HG03565 (cell line): ENCODE measurements at regions not wholly inside any gene's neighbourhood (a gene's known extent, or its start where the extent isn't known, plus 50 kb on each side); places are given as distances from the start of the nearest gene placed in this dataset.

ENCODE experiments used
- ATAC-seq: cut with Tn5 transposase; IDR thresholded peaks from one replicate; pipeline ENCODE4 v1.9.1; 2021; ENCODE audit warnings: mild to moderate bottlenecking, moderate library complexity; ENCODE audit not compliant: unreplicated experiment

DNA sequence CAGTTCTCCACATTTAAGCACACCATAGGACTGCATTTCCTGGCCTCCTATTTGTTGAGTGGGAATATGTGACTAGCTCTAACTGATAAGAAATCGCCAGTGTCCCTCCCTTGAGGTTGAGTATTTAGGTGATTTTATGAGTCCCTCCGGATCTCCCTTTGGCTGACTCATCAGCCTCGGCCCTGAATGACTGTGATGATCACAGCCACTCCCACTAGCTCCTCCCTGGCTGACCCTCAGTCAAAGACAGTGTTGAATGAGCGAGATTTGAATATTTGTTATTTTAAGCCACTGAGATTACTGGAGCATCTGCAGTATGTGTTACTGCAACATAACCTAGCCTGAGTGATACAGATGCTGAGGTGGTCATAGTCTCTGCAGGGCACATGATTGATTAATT is 515.3 kb downstream of the EPHB1 start:
- peak; percentile 71 for ATAC-seq

DNA sequence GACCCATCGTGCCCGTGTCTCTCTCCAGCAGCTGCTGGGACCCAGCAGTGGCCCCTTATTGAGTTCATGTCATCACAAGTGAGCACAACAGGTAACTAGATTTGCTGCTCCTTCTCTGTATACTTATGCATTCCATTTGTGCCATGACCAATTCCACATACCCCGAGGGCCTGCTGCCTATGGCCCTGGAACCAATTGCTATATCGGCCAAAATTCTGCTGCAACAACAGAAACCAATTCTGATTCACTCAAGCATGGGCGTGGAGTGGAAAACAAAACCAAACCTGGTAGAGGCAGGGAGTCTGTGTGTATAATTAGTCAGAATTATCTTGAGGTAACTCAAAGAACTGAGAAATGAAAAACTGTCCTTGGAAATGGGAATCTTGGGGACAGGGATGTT is 516.6 kb downstream of the EPHB1 start:
- no peak for ATAC-seq

DNA sequence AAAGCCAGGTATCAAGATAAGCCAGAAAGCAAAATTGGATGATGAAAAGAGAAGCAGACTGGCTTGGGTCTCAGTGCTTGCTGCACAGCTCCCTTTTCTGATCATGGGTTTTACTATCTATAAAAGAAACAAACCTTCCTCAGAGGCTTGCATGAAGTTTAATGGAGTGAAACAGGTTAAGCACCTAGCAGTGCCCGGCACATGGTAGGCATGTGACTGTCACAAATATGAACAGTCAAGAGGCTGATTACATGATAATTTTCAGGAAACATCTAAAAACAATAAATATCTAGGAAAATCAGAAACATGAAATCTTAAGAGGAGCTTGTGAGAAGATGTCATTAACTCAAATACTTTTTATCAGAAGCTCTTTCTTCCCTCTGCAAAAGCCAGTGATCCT is 519.2 kb downstream of the EPHB1 start:
- ATAC-seq = no peak

DNA sequence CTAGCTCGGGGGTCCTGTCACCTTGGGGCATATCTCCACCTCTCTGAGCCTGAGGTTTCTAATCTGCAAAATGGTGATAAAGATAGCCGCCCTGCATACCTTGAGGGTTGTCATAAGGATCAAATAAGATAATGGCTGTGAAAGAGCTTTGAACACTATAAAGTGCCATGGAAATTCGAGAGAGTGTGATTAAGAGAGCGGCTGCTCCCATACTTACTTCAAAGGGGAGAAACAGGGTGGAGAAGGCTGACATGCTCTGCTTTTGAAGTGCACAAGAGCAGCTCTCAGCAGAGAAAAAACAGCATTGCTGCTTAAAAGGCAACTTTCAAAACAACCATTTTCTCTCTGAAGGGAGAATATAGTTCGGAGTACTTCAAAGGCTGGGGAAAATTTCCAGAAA is 529.2 kb downstream of the EPHB1 start:
- ATAC-seq = no peak

DNA sequence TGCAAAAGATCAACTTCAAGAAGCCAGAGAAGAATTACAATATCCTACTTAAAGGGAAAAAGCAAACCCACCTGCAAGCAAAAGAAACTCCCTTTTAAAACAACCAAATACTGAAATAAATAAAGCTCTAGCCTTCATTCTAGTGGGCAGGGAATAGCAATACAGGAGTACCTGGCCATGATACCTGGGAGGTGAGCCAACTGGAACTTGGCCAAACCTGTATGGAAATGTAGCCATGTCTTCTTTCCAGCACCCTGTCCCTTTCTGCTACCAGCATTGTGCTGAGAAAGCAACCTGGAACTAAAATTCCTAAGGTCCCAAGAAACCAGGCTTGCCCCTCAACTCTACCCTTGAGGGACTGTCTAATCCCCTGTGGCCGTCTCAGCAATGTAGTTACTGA is 530.0 kb downstream of the EPHB1 start:
- ATAC-seq = no peak

DNA sequence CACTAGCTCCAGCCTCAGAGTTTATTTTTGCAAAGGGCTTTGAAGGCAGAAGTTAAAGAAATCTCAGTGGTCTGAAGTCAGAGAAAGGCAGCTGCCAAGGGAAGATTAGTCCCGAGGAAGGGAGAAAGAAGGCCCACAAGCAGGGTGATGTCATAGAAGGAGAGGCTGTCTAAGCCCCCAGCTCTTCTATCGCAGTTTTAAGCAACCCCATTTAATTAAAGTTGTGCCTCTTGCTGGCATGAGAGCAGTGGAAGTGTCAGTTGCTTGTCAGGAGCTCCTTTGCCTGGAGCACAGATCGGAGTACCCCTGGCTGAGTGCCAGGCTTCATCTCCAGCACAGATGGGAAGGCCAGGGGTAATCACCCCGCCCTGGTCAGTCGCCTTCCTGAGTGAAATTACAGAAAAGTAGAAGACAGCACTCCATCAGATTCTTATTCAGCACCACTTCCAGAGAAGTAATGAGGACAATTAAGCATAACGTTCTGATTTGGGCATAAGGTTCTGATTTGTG is 530.7 kb downstream of the EPHB1 start:
- no peak for ATAC-seq

GRCh38 chr3:135326851-135327250 is 531.8 kb downstream of the EPHB1 start:
- ATAC-seq = no peak

DNA sequence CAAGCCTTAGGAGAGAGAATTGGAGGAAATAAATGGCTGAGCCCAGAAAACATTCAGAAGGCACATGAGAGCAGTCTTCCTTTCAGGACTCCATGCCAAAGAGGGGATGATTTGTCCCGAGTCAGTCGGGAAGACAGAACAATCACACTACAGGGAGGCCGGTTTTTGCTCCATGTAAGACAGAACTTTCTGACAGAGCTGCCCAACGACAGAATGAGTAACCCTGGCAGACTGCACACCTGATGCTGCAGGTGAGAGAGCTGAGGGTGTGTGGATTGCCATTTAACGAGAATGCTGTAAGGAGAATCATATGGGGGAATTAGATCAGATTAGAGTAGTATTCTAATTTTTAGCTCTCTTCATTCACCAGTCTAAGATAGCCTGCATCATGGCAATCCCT is 533.0 kb downstream of the EPHB1 start:
- ATAC-seq = no peak

- no peak for ATAC-seq
Measured at GRCh38 chr3:135329479-135329878, 534.4 kb downstream of the EPHB1 start.

- ATAC-seq = no peak
Measured at GRCh38 chr3:135337192-135337591, 542.1 kb downstream of the EPHB1 start.

GRCh38 chr3:135348690-135349089 is 553.6 kb downstream of the EPHB1 start:
- ATAC-seq = no peak

DNA sequence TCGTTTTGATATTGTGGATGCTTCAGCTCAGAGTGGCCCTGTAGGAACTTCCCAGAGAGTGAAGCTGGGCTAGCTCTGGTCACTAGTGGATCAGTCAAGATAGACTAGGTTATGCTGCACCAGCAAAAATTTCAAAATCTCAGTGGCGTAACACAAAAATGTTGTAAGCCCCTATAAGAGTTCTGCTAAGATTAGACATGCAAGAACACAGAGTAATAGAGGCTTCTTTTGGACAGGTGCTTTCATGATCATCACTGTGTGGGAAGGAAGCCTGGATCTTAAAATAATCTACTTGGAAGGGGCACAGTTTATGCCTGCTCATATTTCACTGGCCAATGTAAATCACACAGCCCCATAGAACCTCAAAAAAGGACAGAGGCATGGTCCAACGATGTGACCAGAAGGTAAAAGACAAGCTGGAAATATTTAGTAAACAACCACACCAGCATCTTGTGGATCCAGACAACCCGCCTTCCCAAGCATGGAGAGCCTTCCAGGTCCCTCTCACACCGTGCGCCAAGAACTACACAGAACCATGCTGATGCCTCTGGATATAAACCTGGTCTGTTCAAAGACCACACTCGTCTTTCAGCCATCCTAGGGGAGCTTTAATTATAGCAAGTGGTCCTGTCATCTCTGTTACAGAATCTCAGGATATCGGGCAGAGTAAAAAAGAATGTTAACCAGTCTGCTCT is 554.3 kb downstream of the EPHB1 start:
- ATAC-seq = no peak

- no peak for ATAC-seq
Measured at GRCh38 chr3:135352213-135352612, 557.2 kb downstream of the EPHB1 start.

DNA sequence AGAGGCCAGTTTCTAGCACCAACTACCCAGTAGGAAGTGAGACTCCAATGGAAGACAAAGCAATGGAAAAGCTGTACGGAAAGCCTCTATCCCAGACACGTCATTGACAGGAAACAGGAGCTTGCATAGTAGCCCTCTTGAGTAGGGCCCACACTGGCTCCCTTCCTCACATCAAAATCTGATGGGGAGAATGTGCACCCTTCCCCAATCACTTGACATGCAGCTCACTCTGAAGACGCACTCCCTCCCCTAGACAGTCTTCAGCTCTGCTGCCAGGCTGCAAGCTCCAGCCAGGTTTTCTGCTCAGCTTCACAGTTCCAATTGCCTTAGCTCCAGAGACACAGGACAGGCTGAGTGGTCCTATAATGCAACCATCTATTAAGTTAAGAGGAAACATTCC is 567.8 kb downstream of the EPHB1 start:
- ATAC-seq = no peak

DNA sequence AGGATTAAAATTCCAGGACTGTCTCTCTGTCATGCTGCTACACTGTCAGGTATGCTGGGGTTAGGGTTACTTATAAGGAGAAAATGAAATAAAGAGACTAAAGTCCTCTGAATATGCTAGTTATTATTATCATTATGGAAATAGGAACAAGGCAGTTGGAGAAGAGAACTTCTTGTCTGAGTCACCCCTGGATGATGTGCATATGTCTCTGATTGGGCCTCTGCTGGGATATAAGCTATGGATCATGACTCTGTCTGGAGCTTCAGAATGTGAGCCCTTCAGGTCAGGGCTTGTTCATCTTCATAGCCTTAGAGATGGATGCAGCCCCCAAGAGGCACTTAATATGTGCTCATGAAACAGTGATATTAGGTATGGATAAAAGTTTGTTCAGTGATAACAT is 569.6 kb downstream of the EPHB1 start:
- no peak for ATAC-seq

- ATAC-seq = no peak
Measured at GRCh38 chr3:135366816-135367215, 571.8 kb downstream of the EPHB1 start.

DNA sequence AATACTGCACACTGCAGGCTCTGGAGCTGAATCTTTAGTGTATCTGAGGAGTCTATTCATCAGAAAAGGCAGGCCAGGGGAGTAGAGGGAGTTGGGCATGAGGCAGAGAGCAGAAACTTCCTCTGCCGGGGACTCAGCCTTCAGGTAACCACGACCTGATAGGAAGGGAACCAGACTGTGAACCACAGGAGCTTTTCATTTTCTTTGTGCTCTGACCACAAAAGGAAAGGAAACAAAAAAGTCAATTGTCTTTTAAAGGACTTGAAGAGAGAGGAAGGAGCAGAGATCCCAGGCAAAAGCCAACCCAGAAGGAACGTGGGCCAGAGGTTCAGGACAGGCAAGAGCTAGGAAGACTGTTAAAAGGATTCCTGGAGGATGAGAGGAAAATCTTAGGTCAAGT is 573.3 kb downstream of the EPHB1 start:
- no peak for ATAC-seq

DNA sequence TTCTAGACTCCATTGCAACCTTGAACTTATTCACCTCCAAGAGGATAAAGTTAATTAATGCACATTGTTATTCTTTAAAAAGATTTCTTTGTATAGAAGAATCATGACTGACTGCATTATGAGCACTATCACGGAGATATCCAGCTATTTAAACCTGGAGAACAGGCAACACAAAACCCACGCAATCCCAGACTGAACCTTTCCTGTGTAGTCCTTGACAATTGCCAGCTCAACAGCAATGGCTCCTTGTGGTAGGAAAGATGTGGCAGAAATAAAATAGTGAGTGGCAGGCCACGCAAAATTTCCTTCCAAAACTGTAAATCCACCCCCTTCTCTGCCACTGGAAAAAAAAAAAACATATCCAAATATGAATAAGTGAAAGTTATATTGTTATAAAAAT is 573.7 kb downstream of the EPHB1 start:
- no peak for ATAC-seq

DNA sequence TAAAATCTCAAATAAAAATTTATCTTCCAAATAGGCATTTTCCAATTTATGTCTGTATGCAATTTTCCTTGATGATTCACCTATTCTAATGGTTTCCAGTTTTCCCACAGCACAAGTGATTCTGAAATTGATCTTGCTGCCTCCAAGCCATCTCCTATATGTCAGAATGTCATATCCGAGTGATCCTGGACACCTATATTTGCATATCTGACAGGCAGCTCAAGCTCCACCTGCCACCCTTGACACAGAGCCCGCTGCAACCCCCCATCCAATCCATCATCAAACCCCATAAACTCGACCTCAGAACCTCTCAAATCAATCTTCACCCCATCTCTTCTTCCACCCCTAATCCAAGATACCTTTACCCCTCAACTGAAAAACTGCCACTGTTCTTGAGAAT is 579.5 kb downstream of the EPHB1 start:
- ATAC-seq = no peak

GRCh38 chr3:135382188-135382587 is 583.3 kb upstream of the PPP2R3A start:
- no peak for ATAC-seq

- ATAC-seq = no peak
Measured at GRCh38 chr3:135382621-135383020, 582.9 kb upstream of the PPP2R3A start.

DNA sequence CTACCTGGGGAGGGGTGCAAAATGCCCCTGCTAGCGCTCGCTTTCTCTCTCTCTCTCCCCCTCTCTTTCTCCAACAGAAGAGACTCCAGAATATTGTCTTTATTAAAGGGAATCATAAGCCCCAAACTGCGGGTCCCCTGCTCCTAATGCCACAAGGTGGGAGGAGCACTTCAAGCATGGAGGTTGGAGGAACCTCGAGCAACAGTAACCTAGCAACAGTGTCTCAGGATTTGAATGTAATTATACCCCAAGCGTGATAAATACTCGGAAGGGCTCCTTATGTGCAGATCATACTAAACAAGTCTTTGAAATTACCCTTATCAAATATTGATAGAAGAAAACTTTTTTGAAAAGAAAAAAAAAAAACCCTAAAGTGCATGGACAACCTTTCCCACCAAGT is 582.2 kb upstream of the PPP2R3A start:
- ATAC-seq = no peak

DNA sequence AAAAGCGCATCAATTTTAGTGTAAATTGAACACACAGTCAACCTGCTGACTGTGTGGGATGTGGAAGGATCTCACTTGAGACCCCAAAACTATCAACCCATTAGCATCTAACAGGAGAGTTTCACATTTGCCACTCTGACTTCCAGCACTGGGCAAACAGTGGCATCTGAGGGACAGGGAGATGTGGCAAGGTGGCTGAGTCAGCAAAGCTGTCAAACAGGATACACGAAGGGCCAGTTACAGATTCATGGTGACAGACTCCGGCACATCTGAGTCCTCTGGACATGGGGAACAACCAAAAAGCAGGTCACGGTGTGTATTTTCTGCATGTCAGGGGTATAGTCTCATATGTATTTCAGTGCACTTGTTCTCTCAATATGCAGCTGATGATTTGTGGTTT is 573.4 kb upstream of the PPP2R3A start:
- ATAC-seq = no peak
